Kidney epithelial cell (primary cell): ENCODE measurements at regions not wholly inside any gene's neighbourhood (a gene's known extent, or its start where the extent isn't known, plus 50 kb on each side); places are given as distances from the start of the nearest gene placed in this dataset.

Experiments
- DNase-seq: peaks from one replicate; pipeline ENCODE4 v3.0.0-alpha.2; 2010; ENCODE audit warnings: low read depth
- H3K27me3 ChIP-seq: 2 replicates; pipeline ENCODE4 v1.6.0; 2011; ENCODE audit warnings: low read length; ENCODE audit not compliant: control insufficient read depth, insufficient read depth
- H3K36me3 ChIP-seq: 2 replicates; pipeline ENCODE4 v1.5.1; 2011; ENCODE audit warnings: low read length; ENCODE audit not compliant: control insufficient read depth, insufficient read depth
- H3K4me3 ChIP-seq: 2 replicates; pipeline ENCODE4 v1.5.1; 2011; ENCODE audit warnings: low read depth, mild to moderate bottlenecking, control low read depth, low read length
- CTCF ChIP-seq: IDR thresholded peaks from 2 replicates; pipeline ENCODE4 v1.5.1; 2011; ENCODE audit warnings: mild to moderate bottlenecking, moderate library complexity, low read length, control low read depth, inconsistent platforms; ENCODE audit not compliant: insufficient read depth, poor library complexity, severe bottlenecking

- Histone ChIP-seq H3K4me3 (no peak overlapping the region), H3K36me3 (no peaks in the 10 kb centered on the region), H3K27me3 (peaks cover 2% of the 10 kb centered on the region)
- no peak for TF ChIP-seq CTCF
- no peak for DNase-seq
These were observed 202.4 kb downstream of the INSIG2 start for GRCh38 chr2:118290411-118291250.

GRCh38 chr2:118279005-118279404, 190.7 kb downstream of the INSIG2 start:
- Histone ChIP-seq H3K36me3 (no peaks in the 10 kb centered on the region), H3K27me3 (no peaks in the 10 kb centered on the region), H3K4me3 (no peak overlapping the region)
- no peak for DNase-seq
- no peak for TF ChIP-seq CTCF

GRCh38 chr2:118278046-118278445, 189.8 kb downstream of the INSIG2 start:
- H3K27me3 ChIP-seq, result no peaks in the 10 kb centered on the region
- DNase-seq, result no peak
- TF ChIP-seq CTCF, result no peak

GRCh38 chr2:118274841-118275510, 186.7 kb downstream of the INSIG2 start:
- no peak for DNase-seq
- no peaks in the 10 kb centered on the region for H3K27me3 ChIP-seq
- H3K4me3 ChIP-seq, result no peak overlapping the region
- no peaks in the 10 kb centered on the region for H3K36me3 ChIP-seq
- no peak for TF ChIP-seq CTCF

More at GRCh38 chr2:118278046-118278445, 189.8 kb downstream of the INSIG2 start:
- Histone ChIP-seq H3K36me3 (no peaks in the 10 kb centered on the region), H3K4me3 (no peak overlapping the region)

- Histone ChIP-seq H3K36me3 (no peaks in the 10 kb centered on the region), H3K27me3 (no peaks in the 10 kb centered on the region), H3K4me3 (no peak overlapping the region)
- no peak for DNase-seq
- TF ChIP-seq CTCF, result no peak
These were observed 184.1 kb downstream of the INSIG2 start for GRCh38 chr2:118272391-118272790.
